ENCODE measurements at regions not wholly inside any gene's neighbourhood (a gene's known extent, or its start where the extent isn't known, plus 50 kb on each side); places are given as distances from the start of the nearest gene placed in this dataset.

GRCh38 chr18:70674896-70675295, 386.1 kb downstream of the SOCS6 start:
- no peak for TF ChIP-seq FOXP2 (optimal IDR thresholded peaks at IDR 0.05; ENCODE audit: borderline replicate concordance, extremely low read depth, extremely low read length, insufficient read depth)
- TF ChIP-seq SIN3A (IDR thresholded peaks at IDR 0.05; ENCODE audit: borderline replicate concordance, insufficient read depth, low read length): no peak
- no peak for TF ChIP-seq TAF1 (IDR thresholded peaks at IDR 0.05; ENCODE audit: borderline replicate concordance, insufficient read depth, low read length)
- TF ChIP-seq POLR2AphosphoS5 (IDR thresholded peaks at IDR 0.05; ENCODE audit: low read depth, low read length): no peak
- TF ChIP-seq REST (IDR thresholded peaks at IDR 0.05; ENCODE audit: insufficient read depth in 1 of 2, low read depth in 2 of 2, low read length in 2 of 2): no peak

- TF ChIP-seq POLR2AphosphoS5 (IDR thresholded peaks at IDR 0.05; ENCODE audit: low read depth, low read length) (no peak), REST (IDR thresholded peaks at IDR 0.05; ENCODE audit: insufficient read depth in 1 of 2, low read depth in 2 of 2, low read length in 2 of 2) (no peak), TAF1 (IDR thresholded peaks at IDR 0.05; ENCODE audit: borderline replicate concordance, insufficient read depth, low read length) (no peak), SIN3A (IDR thresholded peaks at IDR 0.05; ENCODE audit: borderline replicate concordance, insufficient read depth, low read length) (no peak), FOXP2 (optimal IDR thresholded peaks at IDR 0.05; ENCODE audit: borderline replicate concordance, extremely low read depth, extremely low read length, insufficient read depth) (no peak)
These were observed 385.0 kb downstream of the SOCS6 start for GRCh38 chr18:70673831-70674230.

- TF ChIP-seq SIN3A (IDR thresholded peaks at IDR 0.05; ENCODE audit: borderline replicate concordance, insufficient read depth, low read length): no peak
- no peak for TF ChIP-seq POLR2AphosphoS5 (IDR thresholded peaks at IDR 0.05; ENCODE audit: low read depth, low read length)
- TF ChIP-seq TAF1 (IDR thresholded peaks at IDR 0.05; ENCODE audit: borderline replicate concordance, insufficient read depth, low read length): no peak
- TF ChIP-seq FOXP2 (optimal IDR thresholded peaks at IDR 0.05; ENCODE audit: borderline replicate concordance, extremely low read depth, extremely low read length, insufficient read depth): no peak
- no peak for TF ChIP-seq REST (IDR thresholded peaks at IDR 0.05; ENCODE audit: insufficient read depth in 1 of 2, low read depth in 2 of 2, low read length in 2 of 2)
These were observed 383.7 kb downstream of the SOCS6 start for GRCh38 chr18:70672581-70672980.

GRCh38 chr18:70671889-70672565, 383.2 kb downstream of the SOCS6 start:
- TF ChIP-seq SIN3A (IDR thresholded peaks at IDR 0.05; ENCODE audit: borderline replicate concordance, insufficient read depth, low read length) (no peak), TAF1 (IDR thresholded peaks at IDR 0.05; ENCODE audit: borderline replicate concordance, insufficient read depth, low read length) (no peak), POLR2AphosphoS5 (IDR thresholded peaks at IDR 0.05; ENCODE audit: low read depth, low read length) (no peak), FOXP2 (optimal IDR thresholded peaks at IDR 0.05; ENCODE audit: borderline replicate concordance, extremely low read depth, extremely low read length, insufficient read depth) (no peak), REST (IDR thresholded peaks at IDR 0.05; ENCODE audit: insufficient read depth in 1 of 2, low read depth in 2 of 2, low read length in 2 of 2) (no peak)

Data from PFSK-1 (cell line).